Upper lobe of right lung (tissue), 1 donor: ENCODE measurements at regions not wholly inside any gene's neighbourhood (a gene's known extent, or its start where the extent isn't known, plus 50 kb on each side); places are given as distances from the start of the nearest gene placed in this dataset.
"Not testable (repeated sequence)": the region's sequence is repeated elsewhere in the genome, so short reads cannot be mapped to it uniquely, and the experiment has no call there.

Experiments used
- ATAC-seq: fragments of 200-7000 bp; cut with Tn5 transposase; one replicate; pipeline ENCODE4 v1.9.1; 2020; ENCODE audit warnings: mild to moderate bottlenecking, moderate library complexity
- DNase-seq: peaks from one replicate; pipeline ENCODE4 v3.0.0-alpha.2; 2020
- H3K27ac ChIP-seq: fragments of 200-600 bp; one replicate; pipeline ENCODE4 v1.8.0; 2022
- H3K27me3 ChIP-seq: fragments of 200-600 bp; one replicate; pipeline ENCODE4 v1.8.0; 2022; ENCODE audit warnings: mild to moderate bottlenecking
- H3K36me3 ChIP-seq: fragments of 200-600 bp; one replicate; pipeline ENCODE4 v1.8.0; 2022
- H3K4me1 ChIP-seq: fragments of 200-600 bp; one replicate; pipeline ENCODE4 v1.8.0; 2022
- H3K4me3 ChIP-seq: fragments of 200-600 bp; one replicate; pipeline ENCODE4 v1.8.0; 2022; ENCODE audit warnings: mild to moderate bottlenecking
- H3K9me3 ChIP-seq: fragments of 200-600 bp; one replicate; pipeline ENCODE4 v1.8.0; 2022
- CTCF ChIP-seq: fragments of 200-600 bp; IDR thresholded peaks from one replicate; pipeline ENCODE4 v1.8.0; 2022; ENCODE audit warnings: antibody characterized with exemption
- intact Hi-C: fragments of 100-400 bp; cut with DNase I; formaldehyde crosslinking; loops from one replicate; pipeline ENCODE4 v1.11.0; 2022
- donor health status: DM: no; HTN: yes; CAD: no; lungs with severe emphysema.

- no peak for ATAC-seq
- no peak for DNase-seq
- no peak overlapping the region for H3K4me3 ChIP-seq
- H3K27me3 ChIP-seq: no peaks in the 10 kb centered on the region
- no peaks in the 10 kb centered on the region for H3K4me1 ChIP-seq
- no peaks in the 10 kb centered on the region for H3K36me3 ChIP-seq
- no peak overlapping the region for H3K27ac ChIP-seq
- intact Hi-C loops: no loop called here
- H3K9me3 ChIP-seq: no peaks in the 10 kb centered on the region
- TF ChIP-seq CTCF: no peak
These were observed 121.8 kb upstream of the EDA2R start for GRCh38 chrX:66760651-66761050.

- Histone ChIP-seq H3K4me3 (no peak overlapping the region), H3K36me3 (no peaks in the 10 kb centered on the region), H3K4me1 (no peaks in the 10 kb centered on the region), H3K27me3 (no peaks in the 10 kb centered on the region), H3K27ac (no peak overlapping the region), H3K9me3 (no peaks in the 10 kb centered on the region)
- TF ChIP-seq CTCF: no peak
- intact Hi-C loops: no loop called here
- ATAC-seq (no peak), DNase-seq (no peak)
These were observed 117.8 kb upstream of the EDA2R start for GRCh38 chrX:66756717-66757116.

GRCh38 chrX:66751136-66751782 lies 112.4 kb upstream of the EDA2R start:
- H3K36me3 ChIP-seq: no peaks in the 10 kb centered on the region
- no peak for ATAC-seq
- H3K4me1 ChIP-seq: no peaks in the 10 kb centered on the region
- H3K27ac ChIP-seq: no peak overlapping the region
- no peak overlapping the region for H3K4me3 ChIP-seq
- no peaks in the 10 kb centered on the region for H3K9me3 ChIP-seq
- TF ChIP-seq CTCF: no peak
- DNase-seq: no peak
- H3K27me3 ChIP-seq: no peaks in the 10 kb centered on the region
- intact Hi-C loops: no loop called here

GRCh38 chrX:66744519-66744918 lies 105.6 kb upstream of the EDA2R start:
- H3K4me3 ChIP-seq, H3K9me3 ChIP-seq, H3K27ac ChIP-seq, intact Hi-C loops, H3K4me1 ChIP-seq, ATAC-seq, H3K27me3 ChIP-seq, H3K36me3 ChIP-seq, DNase-seq: not testable (repeated sequence)

GRCh38 chrX:66731398-66731797 lies 92.5 kb upstream of the EDA2R start:
- ATAC-seq (peak; percentile 61), DNase-seq (no peak)
- Histone ChIP-seq H3K4me3 (no peak overlapping the region), H3K27ac (no peak overlapping the region), H3K4me1 (no peaks in the 10 kb centered on the region), H3K27me3 (no peaks in the 10 kb centered on the region), H3K9me3 (no peaks in the 10 kb centered on the region), H3K36me3 (no peaks in the 10 kb centered on the region)
- peak; percentile 30 for TF ChIP-seq CTCF
- intact Hi-C loops: no loop called here

- Histone ChIP-seq H3K4me1 (no peaks in the 10 kb centered on the region), H3K9me3 (no peaks in the 10 kb centered on the region), H3K4me3 (peak overlapping the region; percentile 44), H3K36me3 (no peaks in the 10 kb centered on the region), H3K27ac (no peak overlapping the region), H3K27me3 (no peaks in the 10 kb centered on the region)
- intact Hi-C loops: no loop called here
- TF ChIP-seq CTCF: peak; percentile 58
- DNase-seq (peak; percentile 66), ATAC-seq (peak; percentile 96)
These were observed 90.0 kb upstream of the EDA2R start for GRCh38 chrX:66728818-66729271.
